Panc1 (cell line): ENCODE measurements at regions not wholly inside any gene's neighbourhood (a gene's known extent, or its start where the extent isn't known, plus 50 kb on each side); places are given as distances from the start of the nearest gene placed in this dataset.

Source experiments
- ATAC-seq: fragments of 200-7000 bp; cut with Tn5 transposase; 2 replicates; pipeline ENCODE4 v1.9.1; 2020; ENCODE audit warnings: mild to moderate bottlenecking, moderate library complexity
- BruUV-seq: library from RNA; stranded (reverse); fragments of 400-500 nt; replicated peaks from 2 replicates; lab custom pipeline; 2021; lab: Mats Ljungman, UMichigan
- CTCF ChIA-PET: fragments of 300-600 bp; sonication (Branson Sonifier 250); formaldehyde crosslinking; loops from one replicate; lab custom pipeline; 2022; ENCODE audit warnings: antibody characterized with exemption; lab: Charles Lee
- POLR2A ChIA-PET: fragments of 300-600 bp; sonication (Branson Sonifier 250); formaldehyde crosslinking; loops from one replicate; lab custom pipeline; 2022; ENCODE audit warnings: antibody characterized with exemption; lab: Charles Lee
- DNase-seq: peaks from one replicate; pipeline ENCODE4 v3.0.0-alpha.2; 2010; ENCODE audit warnings: low read depth, low spot score
- H3K27ac ChIP-seq: 2 replicates; pipeline ENCODE4 v1.5.1; 2011; ENCODE audit warnings: mild to moderate bottlenecking, low read length, inconsistent platforms
- H3K27me3 ChIP-seq: fragments of 200-500 bp; sonication (Bioruptor generic); 2 replicates; pipeline ENCODE4 v1.6.0; 2014; ENCODE audit warnings: low read length, inconsistent platforms; ENCODE audit not compliant: control insufficient read depth, insufficient read depth
- H3K36me3 ChIP-seq: fragments of 200-500 bp; sonication (Bioruptor generic); 2 replicates; pipeline ENCODE4 v1.5.1; 2014; ENCODE audit warnings: inconsistent platforms, mild to moderate bottlenecking, low read length, moderate library complexity; ENCODE audit not compliant: control insufficient read depth, insufficient read depth
- H3K4me1 ChIP-seq: 2 replicates; pipeline ENCODE4 v1.5.1; 2011; ENCODE audit warnings: inconsistent platforms, mild to moderate bottlenecking, low read length, moderate library complexity; ENCODE audit not compliant: control insufficient read depth, insufficient read depth
- H3K4me3 ChIP-seq, 2 experiments: 2 replicates each; pipeline ENCODE4 v1.5.1; 2011 to 2012; ENCODE audit warnings: low read depth in 2 of 2, low read length in 2 of 2, mild to moderate bottlenecking in 2 of 2, inconsistent platforms in 1 of 2, moderate library complexity in 1 of 2
- H3K9me3 ChIP-seq: fragments of 200-500 bp; sonication (Bioruptor generic); 2 replicates; pipeline ENCODE4 v1.5.1; 2014; ENCODE audit warnings: low read depth, mild to moderate bottlenecking, inconsistent platforms, low read length, moderate library complexity; ENCODE audit not compliant: control insufficient read depth, insufficient read depth
- POLR2AphosphoS5 ChIP-seq: IDR thresholded peaks from 2 replicates; pipeline ENCODE4 v1.6.1; 2012; ENCODE audit warnings: mild to moderate bottlenecking, low read depth, low read length, moderate library complexity
- SIN3A ChIP-seq: IDR thresholded peaks from 2 replicates; pipeline ENCODE4 v1.6.1; 2012; ENCODE audit warnings: low read depth, mild to moderate bottlenecking, low read length, moderate library complexity, borderline replicate concordance; ENCODE audit not compliant: insufficient read depth
- TCF7L2 ChIP-seq: IDR thresholded peaks from 2 replicates; pipeline ENCODE4 v1.6.1; 2011; ENCODE audit warnings: mild to moderate bottlenecking, low read depth, low read length, inconsistent platforms
- in situ Hi-C: cut with HindIII; loops from 2 replicates; pipeline ENCODE4 v1.10.0; 2016; ENCODE audit warnings: low sequenced_read_pairs, low pct_unique_long_range_greater_than_20kb
- intact Hi-C: fragments of 100-400 bp; cut with micrococcal nuclease; formaldehyde crosslinking; loops from one replicate; pipeline ENCODE4 v1.10.0; 2022; ENCODE audit not compliant: unreplicated experiment
- TF ChIP-seq, protein P1 (sequence below): fragments of 450-650 bp; IDR thresholded peaks from 2 replicates; pipeline ENCODE4 v1.5.1; 2017; ENCODE audit warnings: mild to moderate bottlenecking
- TF ChIP-seq, protein P2 (sequence below), 2 experiments: IDR thresholded peaks; 2 replicates each; pipeline ENCODE4 v1.6.1; 2011 to 2012; ENCODE audit warnings: low read depth in 2 of 2, control low read depth in 1 of 2, low read length in 1 of 2, mild to moderate bottlenecking in 1 of 2, moderate library complexity in 1 of 2; ENCODE audit not compliant: insufficient read depth in 1 of 2

DNA sequence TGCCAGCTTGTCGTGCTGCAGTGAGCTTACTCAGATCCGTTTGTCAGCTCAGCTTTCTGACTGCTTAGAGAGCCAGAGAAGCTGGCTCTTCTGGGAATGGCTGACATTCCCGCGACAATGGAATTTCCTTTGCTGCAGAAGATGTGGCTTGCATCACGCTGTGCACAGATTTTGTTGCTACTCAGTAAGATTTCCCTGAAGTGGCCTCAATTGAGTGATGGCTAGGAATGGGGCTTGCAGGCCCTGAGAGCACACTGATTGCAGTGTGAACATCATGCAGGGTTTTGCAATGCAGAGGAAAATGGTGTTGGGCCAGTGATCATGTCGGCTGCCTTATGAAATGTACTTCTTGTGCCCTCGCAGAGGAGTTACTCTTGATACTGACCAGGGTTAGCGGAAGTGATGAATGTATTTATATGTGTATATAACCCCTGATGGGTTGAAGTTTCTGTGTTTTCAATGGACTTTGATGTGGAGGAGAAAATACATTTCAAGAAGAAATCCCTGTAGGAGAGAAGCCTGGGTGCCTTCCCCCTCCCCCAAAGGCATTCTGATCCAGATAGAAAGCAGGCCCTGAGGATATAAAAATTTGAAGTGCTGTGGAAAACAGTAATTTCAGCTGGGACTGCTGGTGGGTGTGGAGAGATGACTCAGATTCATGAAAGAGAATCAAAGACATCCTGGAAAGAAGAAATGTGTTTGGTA, 102.5 kb upstream of the PDZRN3 start:
- POLR2A ChIA-PET = no interaction called here
- ATAC-seq = no peak
- Histone ChIP-seq H3K27ac (no peak overlapping the region), H3K4me3 (no peak overlapping the region), H3K4me1 (no peaks in the 10 kb centered on the region), H3K27me3 (no peaks in the 10 kb centered on the region), H3K9me3 (no peaks in the 10 kb centered on the region), H3K36me3 (no peaks in the 10 kb centered on the region)
- TF ChIP-seq SIN3A = no peak
- TF ChIP-seq, protein P1, sequence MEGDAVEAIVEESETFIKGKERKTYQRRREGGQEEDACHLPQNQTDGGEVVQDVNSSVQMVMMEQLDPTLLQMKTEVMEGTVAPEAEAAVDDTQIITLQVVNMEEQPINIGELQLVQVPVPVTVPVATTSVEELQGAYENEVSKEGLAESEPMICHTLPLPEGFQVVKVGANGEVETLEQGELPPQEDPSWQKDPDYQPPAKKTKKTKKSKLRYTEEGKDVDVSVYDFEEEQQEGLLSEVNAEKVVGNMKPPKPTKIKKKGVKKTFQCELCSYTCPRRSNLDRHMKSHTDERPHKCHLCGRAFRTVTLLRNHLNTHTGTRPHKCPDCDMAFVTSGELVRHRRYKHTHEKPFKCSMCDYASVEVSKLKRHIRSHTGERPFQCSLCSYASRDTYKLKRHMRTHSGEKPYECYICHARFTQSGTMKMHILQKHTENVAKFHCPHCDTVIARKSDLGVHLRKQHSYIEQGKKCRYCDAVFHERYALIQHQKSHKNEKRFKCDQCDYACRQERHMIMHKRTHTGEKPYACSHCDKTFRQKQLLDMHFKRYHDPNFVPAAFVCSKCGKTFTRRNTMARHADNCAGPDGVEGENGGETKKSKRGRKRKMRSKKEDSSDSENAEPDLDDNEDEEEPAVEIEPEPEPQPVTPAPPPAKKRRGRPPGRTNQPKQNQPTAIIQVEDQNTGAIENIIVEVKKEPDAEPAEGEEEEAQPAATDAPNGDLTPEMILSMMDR = no peak
- TF ChIP-seq POLR2AphosphoS5 = no peak
- CTCF ChIA-PET = no interaction called here
- no peak for DNase-seq
- intact Hi-C loops = no loop called here
- no TSS peak for BruUV-seq
- in situ Hi-C loops = no loop called here

DNA sequence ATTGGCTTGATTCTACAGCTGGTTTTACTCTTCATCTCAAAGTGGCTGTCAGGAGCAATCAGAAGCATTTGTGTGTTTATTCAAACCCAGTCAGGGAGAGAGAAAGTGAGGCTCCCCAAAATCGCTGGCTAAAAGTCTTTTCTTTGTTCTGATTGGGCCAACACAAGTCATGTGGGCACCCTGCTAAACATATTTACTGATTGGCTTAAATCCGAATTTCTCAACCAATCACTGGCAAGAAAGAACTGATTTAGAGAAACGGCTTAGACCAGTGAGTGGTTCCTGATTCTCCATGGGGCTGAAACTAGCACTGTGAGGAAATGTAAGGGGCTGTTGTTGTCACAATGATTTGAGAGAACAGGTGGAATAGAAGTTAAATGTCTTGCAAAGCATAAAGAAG, 98.9 kb upstream of the PDZRN3 start:
- intact Hi-C loops = no loop called here
- Histone ChIP-seq H3K36me3 (no peaks in the 10 kb centered on the region), H3K27me3 (no peaks in the 10 kb centered on the region), H3K27ac (no peak overlapping the region), H3K4me3 (no peak overlapping the region), H3K9me3 (no peaks in the 10 kb centered on the region), H3K4me1 (no peaks in the 10 kb centered on the region)
- TF ChIP-seq, protein P2, sequence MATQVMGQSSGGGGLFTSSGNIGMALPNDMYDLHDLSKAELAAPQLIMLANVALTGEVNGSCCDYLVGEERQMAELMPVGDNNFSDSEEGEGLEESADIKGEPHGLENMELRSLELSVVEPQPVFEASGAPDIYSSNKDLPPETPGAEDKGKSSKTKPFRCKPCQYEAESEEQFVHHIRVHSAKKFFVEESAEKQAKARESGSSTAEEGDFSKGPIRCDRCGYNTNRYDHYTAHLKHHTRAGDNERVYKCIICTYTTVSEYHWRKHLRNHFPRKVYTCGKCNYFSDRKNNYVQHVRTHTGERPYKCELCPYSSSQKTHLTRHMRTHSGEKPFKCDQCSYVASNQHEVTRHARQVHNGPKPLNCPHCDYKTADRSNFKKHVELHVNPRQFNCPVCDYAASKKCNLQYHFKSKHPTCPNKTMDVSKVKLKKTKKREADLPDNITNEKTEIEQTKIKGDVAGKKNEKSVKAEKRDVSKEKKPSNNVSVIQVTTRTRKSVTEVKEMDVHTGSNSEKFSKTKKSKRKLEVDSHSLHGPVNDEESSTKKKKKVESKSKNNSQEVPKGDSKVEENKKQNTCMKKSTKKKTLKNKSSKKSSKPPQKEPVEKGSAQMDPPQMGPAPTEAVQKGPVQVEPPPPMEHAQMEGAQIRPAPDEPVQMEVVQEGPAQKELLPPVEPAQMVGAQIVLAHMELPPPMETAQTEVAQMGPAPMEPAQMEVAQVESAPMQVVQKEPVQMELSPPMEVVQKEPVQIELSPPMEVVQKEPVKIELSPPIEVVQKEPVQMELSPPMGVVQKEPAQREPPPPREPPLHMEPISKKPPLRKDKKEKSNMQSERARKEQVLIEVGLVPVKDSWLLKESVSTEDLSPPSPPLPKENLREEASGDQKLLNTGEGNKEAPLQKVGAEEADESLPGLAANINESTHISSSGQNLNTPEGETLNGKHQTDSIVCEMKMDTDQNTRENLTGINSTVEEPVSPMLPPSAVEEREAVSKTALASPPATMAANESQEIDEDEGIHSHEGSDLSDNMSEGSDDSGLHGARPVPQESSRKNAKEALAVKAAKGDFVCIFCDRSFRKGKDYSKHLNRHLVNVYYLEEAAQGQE (IDR thresholded peaks at IDR 0.05; ENCODE audit: insufficient read depth in 1 of 2, low read depth in 2 of 2, low read length in 1 of 2) = no peak
- TF ChIP-seq, protein P1 = no peak
- no peak for TF ChIP-seq SIN3A
- TF ChIP-seq TCF7L2 = no peak
- no peak for TF ChIP-seq POLR2AphosphoS5
- DNase-seq (no peak), ATAC-seq (no peak)
- CTCF ChIA-PET = no interaction called here
- in situ Hi-C loops = no loop called here
- no TSS peak for BruUV-seq
- POLR2A ChIA-PET = no interaction called here
